ENCODE measurements at regions not wholly inside any gene's neighbourhood (a gene's known extent, or its start where the extent isn't known, plus 50 kb on each side); places are given as distances from the start of the nearest gene placed in this dataset.
"Not testable (repeated sequence)": the region's sequence is repeated elsewhere in the genome, so short reads cannot be mapped to it uniquely, and the experiment has no call there.

GRCh38 chr7:106536079-106536478 lies 124.9 kb downstream of the CCDC71L start:
- intact Hi-C loops (cut with DNase I) = no loop called here
- ATAC-seq = no peak
- no peak for DNase-seq

GRCh38 chr7:106535234-106535932 lies 125.6 kb downstream of the CCDC71L start:
- no peak for DNase-seq
- ATAC-seq = no peak
- intact Hi-C loops (cut with DNase I) = no loop called here

- intact Hi-C loops (cut with DNase I) = no loop called here
- no peak for ATAC-seq
- DNase-seq = no peak
These were observed 126.6 kb downstream of the CCDC71L start for GRCh38 chr7:106534271-106534846.

- ATAC-seq; DNase-seq; intact Hi-C loops (cut with DNase I): not testable (repeated sequence)
These were observed 130.8 kb downstream of the CCDC71L start for GRCh38 chr7:106530183-106530582.

- ATAC-seq; intact Hi-C loops (cut with DNase I); DNase-seq: not testable (repeated sequence)
These were observed 134.3 kb downstream of the CCDC71L start for GRCh38 chr7:106526617-106527016.

- ATAC-seq = no peak
- intact Hi-C loops (cut with DNase I) = no loop called here
- no peak for DNase-seq
These were observed 136.3 kb downstream of the CCDC71L start for GRCh38 chr7:106524690-106525059.

- DNase-seq = no peak
- intact Hi-C loops (cut with DNase I) = no loop called here
- no peak for ATAC-seq
These were observed 137.5 kb downstream of the CCDC71L start for GRCh38 chr7:106523482-106523881.

GRCh38 chr7:106522696-106523095 lies 138.3 kb downstream of the CCDC71L start:
- DNase-seq = no peak
- intact Hi-C loops (cut with DNase I) = no loop called here
- no peak for ATAC-seq

GRCh38 chr7:106521541-106521940 lies 139.4 kb downstream of the CCDC71L start:
- DNase-seq (no peak), ATAC-seq (no peak)
- intact Hi-C loops (cut with DNase I) = no loop called here

GRCh38 chr7:106520962-106521514 lies 139.9 kb downstream of the CCDC71L start:
- no peak for ATAC-seq
- no peak for DNase-seq
- intact Hi-C loops (cut with DNase I) = no loop called here

GRCh38 chr7:106518967-106519366 lies 142.0 kb downstream of the CCDC71L start:
- ATAC-seq = no peak

GRCh38 chr7:106518239-106518638 lies 142.7 kb downstream of the CCDC71L start:
- no peak for DNase-seq
- intact Hi-C loops (cut with DNase I) = no loop called here
- ATAC-seq = no peak

More at GRCh38 chr7:106518967-106519366, 142.0 kb downstream of the CCDC71L start:
- intact Hi-C loops (cut with DNase I) = no loop called here
- DNase-seq = peak; percentile 29

GRCh38 chr7:106517508-106517907 lies 143.4 kb downstream of the CCDC71L start:
- no peak for ATAC-seq
- DNase-seq = no peak
- intact Hi-C loops (cut with DNase I) = no loop called here

- ATAC-seq (no peak), DNase-seq (no peak)
- intact Hi-C loops (cut with DNase I) = no loop called here
These were observed 145.6 kb downstream of the CCDC71L start for GRCh38 chr7:106515321-106515720.

- no peak for DNase-seq
- ATAC-seq = no peak
- intact Hi-C loops (cut with DNase I) = no loop called here
These were observed 146.1 kb downstream of the CCDC71L start for GRCh38 chr7:106514881-106515280.

GRCh38 chr7:106512217-106512616 lies 148.7 kb downstream of the CCDC71L start:
- no peak for ATAC-seq
- intact Hi-C loops (cut with DNase I) = no loop called here
- no peak for DNase-seq

- ATAC-seq = no peak
- DNase-seq = no peak
- intact Hi-C loops (cut with DNase I) = no loop called here
These were observed 156.3 kb downstream of the CCDC71L start for GRCh38 chr7:106504645-106505044.

- intact Hi-C loops (cut with DNase I) = no loop called here
- DNase-seq = no peak
- no peak for ATAC-seq
These were observed 156.8 kb downstream of the CCDC71L start for GRCh38 chr7:106504207-106504606.

GRCh38 chr7:106503626-106504025 lies 157.3 kb downstream of the CCDC71L start:
- intact Hi-C loops (cut with DNase I) = no loop called here
- ATAC-seq (no peak), DNase-seq (no peak)

GRCh38 chr7:106501605-106502580 lies 159.1 kb downstream of the CCDC71L start:
- intact Hi-C loops (cut with DNase I) = no loop called here
- no peak for DNase-seq
- no peak for ATAC-seq
